Parathyroid adenoma (tissue), 2 donors: ENCODE measurements at regions not wholly inside any gene's neighbourhood (a gene's known extent, or its start where the extent isn't known, plus 50 kb on each side); places are given as distances from the start of the nearest gene placed in this dataset.

Experiments
- H2AFZ ChIP-seq: fragments of 300-600 bp; sonication (generic); one replicate; pipeline ENCODE4 v1.7.0; 2017; ENCODE audit warnings: antibody characterized with exemption, mild to moderate bottlenecking
- H3K27ac ChIP-seq: fragments of 300-600 bp; sonication (generic); one replicate; pipeline ENCODE4 v1.7.0; 2017
- H3K27me3 ChIP-seq: fragments of 300-600 bp; sonication (generic); one replicate; pipeline ENCODE4 v1.7.0; 2017; ENCODE audit warnings: low read length; ENCODE audit not compliant: control insufficient read depth, insufficient read depth
- H3K36me3 ChIP-seq: fragments of 300-600 bp; sonication (generic); one replicate; pipeline ENCODE4 v1.7.0; 2017; ENCODE audit warnings: low read length; ENCODE audit not compliant: control insufficient read depth, insufficient read depth
- H3K4me1 ChIP-seq: fragments of 300-600 bp; sonication (generic); one replicate; pipeline ENCODE4 v1.7.0; 2017; ENCODE audit warnings: control low read depth
- H3K4me2 ChIP-seq: fragments of 300-600 bp; sonication (generic); one replicate; pipeline ENCODE4 v1.7.0; 2017; ENCODE audit warnings: low read length
- H3K4me3 ChIP-seq: fragments of 300-600 bp; sonication (generic); one replicate; pipeline ENCODE4 v1.7.0; 2017; ENCODE audit warnings: low read depth, low read length
- H3K79me2 ChIP-seq: fragments of 300-600 bp; sonication (generic); one replicate; pipeline ENCODE4 v1.7.0; 2017; ENCODE audit warnings: control low read depth
- H3K9ac ChIP-seq: fragments of 300-600 bp; sonication (generic); one replicate; pipeline ENCODE4 v1.7.0; 2017; ENCODE audit warnings: mild to moderate bottlenecking
- H3K9me3 ChIP-seq: fragments of 300-600 bp; sonication (generic); one replicate; pipeline ENCODE4 v1.7.0; 2017; ENCODE audit warnings: low read length; ENCODE audit not compliant: control insufficient read depth
- TF ChIP-seq, protein P1 (sequence below): fragments of 300-600 bp; sonication (generic); IDR thresholded peaks from one replicate; pipeline ENCODE4 v1.7.0; 2017; ENCODE audit warnings: antibody characterized with exemption, mild to moderate bottlenecking
- donor health status: primary hyperparathyroidism.

- no peak overlapping the region for H3K9ac ChIP-seq
- H3K4me1 ChIP-seq, result no peaks in the 10 kb centered on the region
- H3K27ac ChIP-seq, result no peak overlapping the region
- no peaks in the 10 kb centered on the region for H3K27me3 ChIP-seq
- no peaks in the 10 kb centered on the region for H3K36me3 ChIP-seq
- H3K79me2 ChIP-seq, result no peaks in the 10 kb centered on the region
- no peak overlapping the region for H3K4me2 ChIP-seq
- H3K4me3 ChIP-seq, result no peak overlapping the region
- no peaks in the 10 kb centered on the region for H3K9me3 ChIP-seq
- TF ChIP-seq, protein P1, sequence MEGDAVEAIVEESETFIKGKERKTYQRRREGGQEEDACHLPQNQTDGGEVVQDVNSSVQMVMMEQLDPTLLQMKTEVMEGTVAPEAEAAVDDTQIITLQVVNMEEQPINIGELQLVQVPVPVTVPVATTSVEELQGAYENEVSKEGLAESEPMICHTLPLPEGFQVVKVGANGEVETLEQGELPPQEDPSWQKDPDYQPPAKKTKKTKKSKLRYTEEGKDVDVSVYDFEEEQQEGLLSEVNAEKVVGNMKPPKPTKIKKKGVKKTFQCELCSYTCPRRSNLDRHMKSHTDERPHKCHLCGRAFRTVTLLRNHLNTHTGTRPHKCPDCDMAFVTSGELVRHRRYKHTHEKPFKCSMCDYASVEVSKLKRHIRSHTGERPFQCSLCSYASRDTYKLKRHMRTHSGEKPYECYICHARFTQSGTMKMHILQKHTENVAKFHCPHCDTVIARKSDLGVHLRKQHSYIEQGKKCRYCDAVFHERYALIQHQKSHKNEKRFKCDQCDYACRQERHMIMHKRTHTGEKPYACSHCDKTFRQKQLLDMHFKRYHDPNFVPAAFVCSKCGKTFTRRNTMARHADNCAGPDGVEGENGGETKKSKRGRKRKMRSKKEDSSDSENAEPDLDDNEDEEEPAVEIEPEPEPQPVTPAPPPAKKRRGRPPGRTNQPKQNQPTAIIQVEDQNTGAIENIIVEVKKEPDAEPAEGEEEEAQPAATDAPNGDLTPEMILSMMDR, result no peak
- H2AFZ ChIP-seq, result no peak overlapping the region
These were observed 214.6 kb downstream of the SREK1 start for GRCh38 chr5:66358741-66359140.

- no peak overlapping the region for H3K4me2 ChIP-seq
- TF ChIP-seq, protein P1, result no peak
- H3K9ac ChIP-seq, result no peak overlapping the region
- H2AFZ ChIP-seq, result no peak overlapping the region
- no peaks in the 10 kb centered on the region for H3K27me3 ChIP-seq
- no peak overlapping the region for H3K27ac ChIP-seq
- H3K9me3 ChIP-seq, result no peaks in the 10 kb centered on the region
- no peaks in the 10 kb centered on the region for H3K79me2 ChIP-seq
- H3K4me3 ChIP-seq, result no peak overlapping the region
- H3K36me3 ChIP-seq, result no peaks in the 10 kb centered on the region
- H3K4me1 ChIP-seq, result no peaks in the 10 kb centered on the region
These were observed 217.0 kb downstream of the SREK1 start for GRCh38 chr5:66361070-66361469.

GRCh38 chr5:66362046-66362445 lies 217.9 kb downstream of the SREK1 start:
- Histone ChIP-seq H3K27ac (no peak overlapping the region), H3K27me3 (no peaks in the 10 kb centered on the region), H3K79me2 (no peaks in the 10 kb centered on the region), H3K36me3 (no peaks in the 10 kb centered on the region), H3K4me3 (no peak overlapping the region), H3K4me1 (no peaks in the 10 kb centered on the region), H3K9ac (no peak overlapping the region), H3K4me2 (no peak overlapping the region), H3K9me3 (no peaks in the 10 kb centered on the region), H2AFZ (no peak overlapping the region)
- TF ChIP-seq, protein P1, result no peak

DNA sequence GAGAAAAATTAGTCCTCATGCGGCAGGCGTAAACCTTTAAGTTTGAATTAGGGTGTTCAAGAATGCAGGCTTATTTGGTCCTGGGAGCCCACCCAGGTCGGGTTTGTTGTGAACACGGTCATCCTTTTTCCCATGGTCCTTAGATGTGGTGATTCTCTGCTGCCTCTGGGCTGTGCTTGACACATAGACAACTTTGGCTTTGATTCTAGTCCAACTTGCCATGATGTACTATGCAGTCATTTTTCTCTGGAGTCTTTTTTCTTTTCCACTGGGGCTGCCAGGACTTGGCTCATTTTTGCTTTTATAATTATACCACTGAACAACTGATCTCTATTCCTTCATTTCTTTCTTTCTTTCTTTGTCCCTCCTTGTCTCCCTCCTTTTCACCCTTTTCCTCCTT lies 218.6 kb downstream of the SREK1 start:
- H3K4me1 ChIP-seq, result no peaks in the 10 kb centered on the region
- H3K36me3 ChIP-seq, result no peaks in the 10 kb centered on the region
- no peaks in the 10 kb centered on the region for H3K27me3 ChIP-seq
- no peaks in the 10 kb centered on the region for H3K9me3 ChIP-seq
- H2AFZ ChIP-seq, result no peak overlapping the region
- no peak overlapping the region for H3K4me2 ChIP-seq
- TF ChIP-seq, protein P1, result no peak
- no peaks in the 10 kb centered on the region for H3K79me2 ChIP-seq
- H3K9ac ChIP-seq, result no peak overlapping the region
- no peak overlapping the region for H3K27ac ChIP-seq
- H3K4me3 ChIP-seq, result no peak overlapping the region

DNA sequence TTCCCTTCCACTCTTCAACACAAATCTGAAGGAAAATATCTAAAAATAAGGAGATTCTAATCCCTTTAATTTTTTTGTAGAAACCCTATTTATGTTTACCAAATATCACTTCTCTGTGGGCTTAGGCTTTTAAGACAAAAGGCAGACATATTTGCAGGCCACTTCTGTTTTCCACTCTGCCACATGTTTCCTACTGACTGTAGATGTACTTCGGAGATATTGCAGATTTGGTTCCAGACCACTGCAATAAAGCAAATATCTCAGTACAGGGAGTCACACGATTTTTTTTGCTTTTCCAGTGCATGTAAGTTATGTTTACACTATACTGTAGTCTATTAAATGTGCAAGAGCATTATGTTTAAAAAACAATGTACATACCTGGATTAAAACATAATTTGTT lies 219.0 kb downstream of the SREK1 start:
- Histone ChIP-seq H3K27ac (no peak overlapping the region), H3K79me2 (no peaks in the 10 kb centered on the region)
- TF ChIP-seq, protein P1, result no peak

More for the DNA sequence above, 219.0 kb downstream of the SREK1 start:
- no peak overlapping the region for H3K4me2 ChIP-seq
- no peak overlapping the region for H2AFZ ChIP-seq
- no peak overlapping the region for H3K9ac ChIP-seq
- H3K4me1 ChIP-seq, result no peaks in the 10 kb centered on the region
- H3K27me3 ChIP-seq, result no peaks in the 10 kb centered on the region
- H3K4me3 ChIP-seq, result no peak overlapping the region
- H3K9me3 ChIP-seq, result no peaks in the 10 kb centered on the region
- no peaks in the 10 kb centered on the region for H3K36me3 ChIP-seq
